ENCODE measurements at regions not wholly inside any gene's neighbourhood (a gene's known extent, or its start where the extent isn't known, plus 50 kb on each side); places are given as distances from the start of the nearest gene placed in this dataset.

DNA sequence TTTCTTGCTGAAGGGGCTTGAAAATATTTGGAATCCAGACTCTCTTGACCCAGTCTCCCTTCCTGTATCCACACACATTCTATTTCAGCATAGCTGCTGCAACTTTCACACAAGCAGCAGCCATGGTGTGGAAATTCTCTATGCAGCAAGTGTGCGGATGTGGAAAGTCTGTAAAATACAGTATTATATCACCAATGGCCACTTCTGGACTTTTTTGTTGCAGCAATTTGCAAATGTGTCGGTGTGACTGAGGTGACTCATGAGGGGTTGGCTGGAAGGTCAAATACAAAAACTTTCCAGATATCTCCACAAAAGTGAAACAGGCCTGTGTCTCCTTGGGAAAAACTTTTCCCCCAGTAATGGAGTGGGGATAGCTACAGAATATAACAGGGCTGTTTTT is 299.3 kb upstream of the GYPC start:
- no peak for DNase-seq

DNA sequence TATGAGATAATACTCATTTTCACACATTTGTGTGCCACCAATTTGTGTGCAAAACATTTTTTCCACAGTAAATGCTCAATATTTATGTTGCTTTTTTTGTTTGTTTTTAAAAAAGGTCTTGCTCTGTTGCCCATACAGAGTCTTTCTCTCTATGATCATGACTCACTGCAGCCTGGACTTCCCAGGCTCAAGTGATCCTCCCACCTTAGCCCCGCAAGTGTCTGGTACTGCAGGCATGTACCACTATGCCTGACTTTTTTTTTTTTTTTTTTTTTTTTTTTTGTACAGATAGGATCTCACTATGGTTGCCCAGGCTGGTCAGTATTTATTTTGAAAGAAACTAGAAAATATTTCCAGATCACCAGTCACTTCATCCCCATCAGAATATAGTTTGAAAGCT is 297.8 kb upstream of the GYPC start:
- DNase-seq, result no peak

DNA sequence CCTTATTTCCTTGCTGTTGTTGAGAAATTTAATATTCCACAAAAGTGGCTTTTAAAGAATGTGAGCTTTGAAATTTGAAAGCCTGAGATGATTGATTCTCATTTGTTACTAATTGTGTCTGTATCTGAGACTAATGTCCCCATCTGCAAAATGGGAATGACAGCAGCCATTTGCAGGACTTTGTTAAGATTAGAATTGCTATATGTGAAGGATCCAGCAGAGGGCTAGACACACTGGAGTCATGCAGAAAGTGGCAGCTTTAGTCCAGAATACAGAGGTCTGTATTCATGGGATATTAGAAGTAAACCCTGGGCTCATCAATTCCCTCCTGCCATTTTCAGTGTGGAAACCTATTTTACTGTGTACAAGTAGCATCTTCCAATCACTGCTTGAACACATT is 296.5 kb upstream of the GYPC start:
- DNase-seq, result peak; percentile 60 to 70

DNA sequence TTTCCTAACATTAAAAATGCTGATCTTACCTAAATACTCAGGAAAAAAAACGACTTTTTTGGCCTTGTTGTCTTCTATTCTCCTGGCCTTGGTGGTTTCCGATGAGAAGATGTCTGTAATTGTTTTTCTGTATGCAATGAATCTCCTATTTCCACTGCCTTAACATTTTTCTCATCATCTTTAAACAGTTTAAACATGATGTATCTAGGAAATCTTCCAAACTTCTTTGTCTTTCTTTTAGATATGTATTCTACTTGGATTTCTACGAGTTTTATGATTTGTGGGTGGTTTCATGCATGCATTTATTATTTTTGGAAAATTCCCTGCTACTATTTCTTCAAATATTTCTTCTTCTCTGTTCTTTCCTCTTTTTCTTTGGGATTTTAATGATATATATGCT is 288.6 kb upstream of the GYPC start:
- DNase-seq, result no peak

DNA sequence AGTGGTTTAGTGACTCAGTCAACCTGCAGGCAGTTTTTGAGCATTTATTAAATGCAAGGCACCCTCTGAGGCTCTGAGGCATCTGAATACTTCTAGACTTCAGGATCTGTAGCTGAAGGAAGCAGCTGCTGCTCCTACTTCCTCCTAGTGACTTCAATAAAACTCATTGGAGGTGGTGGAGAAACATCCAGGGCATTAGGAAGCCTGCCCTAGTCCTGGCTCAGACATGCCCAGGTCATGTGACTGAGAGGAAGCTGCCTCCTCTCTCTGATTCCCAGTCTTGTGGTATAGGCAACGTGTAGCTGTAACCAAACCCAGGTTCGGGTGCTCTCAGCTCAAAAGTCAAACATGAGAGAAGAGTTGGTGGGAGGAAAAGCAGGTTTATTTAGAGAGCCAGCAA is 287.2 kb upstream of the GYPC start:
- peak; percentile 92 for DNase-seq

DNA sequence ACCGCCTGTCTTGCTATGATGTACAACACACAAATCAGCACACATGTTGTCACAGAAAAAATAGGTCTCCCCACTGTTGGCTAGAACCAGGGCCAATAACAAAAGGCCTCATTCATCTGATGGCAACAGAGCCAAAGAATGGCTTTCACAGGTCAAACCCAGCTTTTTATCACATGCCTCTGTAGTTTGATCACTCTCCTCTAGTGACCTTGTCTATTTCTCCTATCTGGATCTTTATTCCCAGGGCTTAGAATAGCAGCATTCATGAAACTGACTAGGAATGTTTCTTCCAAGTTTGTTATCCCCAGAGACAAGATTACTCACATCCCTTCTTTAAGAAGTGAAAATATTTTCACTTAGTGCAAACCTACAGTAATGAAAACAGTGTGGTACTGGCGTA is 285.8 kb upstream of the GYPC start:
- DNase-seq, result no peak

DNA sequence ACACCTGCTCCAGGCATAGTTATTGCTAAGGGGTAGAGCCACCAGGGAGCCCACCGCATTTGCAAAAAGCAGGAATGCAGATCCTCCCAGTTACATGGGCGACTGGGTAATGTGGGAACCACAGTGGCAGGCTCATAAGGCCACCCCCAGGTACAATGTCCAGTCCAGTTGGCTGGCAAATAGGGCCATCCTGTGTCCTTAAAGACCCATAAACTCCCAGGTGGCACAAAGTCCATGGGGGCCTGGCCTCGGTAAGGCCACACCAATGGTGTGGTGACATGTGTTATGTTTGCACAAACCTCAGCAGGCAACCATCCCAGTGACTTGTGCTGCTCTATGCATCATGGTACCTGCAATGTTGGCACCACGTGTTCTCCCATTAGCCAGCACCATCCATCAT is 283.6 kb upstream of the GYPC start:
- DNase-seq, result no peak

DNA sequence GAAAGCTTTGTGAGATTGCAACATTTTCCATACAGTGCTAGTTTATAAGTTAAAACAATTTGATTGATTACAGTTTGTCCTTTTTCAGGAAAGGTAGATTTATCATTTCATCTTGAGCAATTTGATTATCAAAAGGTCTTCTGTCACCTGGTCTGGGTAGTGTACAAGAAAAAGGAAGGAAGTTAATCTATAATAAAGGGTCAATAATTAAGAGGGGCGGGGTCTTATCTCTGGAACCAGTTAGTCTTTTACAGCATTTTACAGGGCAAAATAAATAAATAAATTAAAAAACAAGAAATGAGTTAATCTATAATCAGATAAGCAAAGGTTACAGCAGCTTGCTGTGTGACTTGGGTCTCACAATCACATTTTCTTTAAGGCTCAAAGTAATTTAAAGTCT is 277.8 kb upstream of the GYPC start:
- no peak for DNase-seq

DNA sequence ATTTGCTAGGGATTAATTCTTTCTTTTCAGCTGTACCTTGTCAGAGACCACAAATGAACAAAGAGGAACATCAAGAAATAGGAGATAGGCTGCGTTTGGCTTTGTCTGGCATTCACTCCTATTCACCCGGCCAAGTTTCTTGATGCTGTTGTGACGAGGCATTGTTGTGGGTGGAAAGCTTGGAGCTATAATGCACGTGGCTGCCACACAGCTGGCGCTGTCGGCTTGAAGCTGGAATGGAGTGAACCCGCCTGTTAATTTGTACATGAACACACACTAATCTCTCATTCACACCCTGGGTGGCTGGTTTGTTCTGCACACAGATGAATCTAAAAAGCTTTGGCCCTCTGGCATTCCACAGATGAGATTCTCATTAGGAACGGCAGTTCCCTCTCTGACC is 274.9 kb upstream of the GYPC start:
- no peak for DNase-seq

DNA sequence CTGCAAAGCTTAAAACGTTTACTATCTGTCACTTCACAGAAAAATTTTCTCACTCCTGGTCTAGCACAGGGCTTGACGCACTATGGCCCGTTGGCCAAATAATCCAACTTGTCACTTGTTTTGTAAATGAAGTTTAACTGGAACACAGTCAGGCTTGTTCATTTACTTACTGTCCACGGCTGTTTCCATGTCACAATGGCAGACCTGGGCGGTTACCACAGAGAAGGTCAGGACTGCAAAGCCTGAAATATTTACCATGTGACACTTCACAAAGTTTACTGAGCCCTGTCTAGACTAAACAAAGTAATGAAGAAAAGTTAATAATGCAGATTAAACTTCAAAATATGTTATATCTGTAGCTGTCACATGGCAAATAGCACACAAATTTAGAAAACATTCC is 273.0 kb upstream of the GYPC start:
- no peak for DNase-seq

DNA sequence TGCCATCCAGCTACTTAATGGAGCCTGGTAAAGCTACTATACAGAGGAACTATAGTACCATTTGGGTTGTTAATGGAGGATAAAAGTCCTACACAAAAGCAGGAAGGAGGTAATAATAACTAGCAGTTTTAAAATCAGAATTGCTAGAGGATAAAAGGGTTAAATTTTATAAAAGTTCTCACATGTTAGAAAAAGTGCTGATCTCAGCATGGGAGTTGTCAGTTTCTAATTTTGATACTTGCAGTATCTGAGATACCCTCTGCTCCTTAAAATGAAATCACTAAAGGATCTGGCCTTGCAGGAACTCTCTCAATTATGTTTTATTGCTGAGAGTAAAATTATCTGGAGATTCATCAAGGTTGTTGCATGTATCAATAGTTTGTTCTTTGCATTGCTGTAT is 272.2 kb upstream of the GYPC start:
- DNase-seq, result no peak

DNA sequence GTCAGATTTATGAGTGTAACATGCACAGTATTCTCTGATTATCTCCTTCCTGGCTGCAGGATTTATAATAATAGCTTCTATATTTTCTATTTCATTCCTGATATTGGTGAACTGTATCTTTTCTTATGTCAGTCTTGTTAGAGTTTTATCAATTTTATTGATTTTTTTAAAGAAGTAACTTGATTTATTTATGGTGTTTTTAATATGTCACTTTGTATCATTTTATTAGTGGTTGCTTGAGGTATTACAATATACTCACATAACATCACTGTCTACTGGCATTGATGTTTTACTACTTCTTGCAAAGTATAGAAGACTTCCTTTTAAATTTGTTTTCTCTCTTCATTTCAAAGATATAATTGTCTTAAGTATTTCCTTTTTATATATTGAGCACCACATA is 270.5 kb upstream of the GYPC start:
- DNase-seq, result no peak

DNA sequence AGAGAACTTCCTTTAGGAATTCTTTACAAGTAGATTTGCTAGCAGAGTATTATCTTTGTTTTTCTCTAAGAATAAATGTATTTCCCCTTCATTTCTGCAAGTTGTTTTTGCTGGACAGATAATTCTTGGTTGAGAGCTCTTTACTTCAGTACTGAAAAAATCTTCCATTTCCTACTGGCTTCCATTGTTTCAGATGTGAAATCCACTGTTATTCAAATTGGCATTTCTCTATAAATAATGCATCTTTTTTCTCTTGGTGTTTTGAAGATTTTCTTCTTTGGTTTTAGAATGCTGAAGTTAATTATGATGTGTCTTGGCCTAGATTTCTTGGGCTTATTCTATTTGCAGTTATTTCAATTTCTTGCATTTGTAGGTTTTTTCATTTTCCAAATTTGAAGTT is 270.0 kb upstream of the GYPC start:
- DNase-seq, result peak; percentile 13 to 18

DNA sequence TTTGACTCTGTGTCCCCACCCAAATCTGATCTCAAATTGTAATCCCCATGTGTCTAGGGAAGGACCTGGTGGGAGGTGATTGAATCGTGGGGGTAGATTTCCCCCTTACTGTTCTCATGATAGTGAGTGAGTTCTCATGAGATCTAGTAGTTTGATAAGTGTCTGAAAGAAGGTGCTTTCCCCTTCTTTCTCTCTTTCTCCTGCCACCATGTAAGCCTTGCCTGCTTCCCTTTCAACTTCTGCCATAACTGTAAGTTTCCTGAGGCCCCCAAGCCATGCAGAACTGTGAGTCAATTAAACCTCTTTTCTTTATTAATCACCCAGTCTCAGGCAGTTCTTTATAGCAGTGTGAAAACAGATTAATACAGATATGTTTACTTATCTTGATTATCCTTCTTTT is 266.5 kb upstream of the GYPC start:
- DNase-seq, result no peak

DNA sequence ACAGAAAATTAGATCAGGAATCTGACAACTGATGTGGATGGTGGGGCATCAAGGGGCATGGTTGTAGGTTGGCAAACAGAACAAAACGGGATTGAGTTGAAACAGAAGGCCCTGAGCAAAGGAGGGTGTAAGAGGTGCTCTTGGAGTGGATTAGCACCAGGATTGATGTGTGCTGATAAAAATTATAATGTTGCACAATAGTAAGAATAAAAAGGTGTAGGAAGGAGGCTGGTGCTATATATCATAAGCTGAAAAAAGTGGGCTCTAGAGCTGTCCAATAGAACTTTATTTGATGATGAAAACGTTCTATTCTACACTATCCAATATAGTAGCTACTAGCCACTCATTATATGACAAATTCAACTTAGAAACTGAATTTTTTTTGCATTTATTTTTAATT is 263.1 kb upstream of the GYPC start:
- DNase-seq, result no peak

DNA sequence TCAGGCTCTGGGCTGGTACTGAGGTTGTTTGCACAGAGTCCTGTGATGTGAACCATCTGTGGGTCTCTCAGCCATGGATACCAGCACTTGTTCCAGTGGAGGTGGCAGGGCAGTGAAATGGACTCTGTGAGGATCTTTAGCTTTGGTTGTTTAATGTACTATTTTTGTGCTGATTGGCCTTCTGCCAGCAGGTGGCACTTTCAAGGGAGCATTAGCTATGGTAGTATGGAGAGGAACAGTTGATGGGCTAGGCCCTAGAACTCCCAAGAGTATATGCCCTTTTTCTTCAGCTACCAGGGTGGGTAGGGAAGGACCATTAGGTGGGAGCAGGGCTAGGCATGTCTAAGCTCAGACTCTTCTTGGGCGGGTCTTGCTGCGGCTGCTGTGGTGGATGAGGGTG is 257.0 kb upstream of the GYPC start:
- DNase-seq, result peak in 1 of 2 experiments; percentile 5

DNA sequence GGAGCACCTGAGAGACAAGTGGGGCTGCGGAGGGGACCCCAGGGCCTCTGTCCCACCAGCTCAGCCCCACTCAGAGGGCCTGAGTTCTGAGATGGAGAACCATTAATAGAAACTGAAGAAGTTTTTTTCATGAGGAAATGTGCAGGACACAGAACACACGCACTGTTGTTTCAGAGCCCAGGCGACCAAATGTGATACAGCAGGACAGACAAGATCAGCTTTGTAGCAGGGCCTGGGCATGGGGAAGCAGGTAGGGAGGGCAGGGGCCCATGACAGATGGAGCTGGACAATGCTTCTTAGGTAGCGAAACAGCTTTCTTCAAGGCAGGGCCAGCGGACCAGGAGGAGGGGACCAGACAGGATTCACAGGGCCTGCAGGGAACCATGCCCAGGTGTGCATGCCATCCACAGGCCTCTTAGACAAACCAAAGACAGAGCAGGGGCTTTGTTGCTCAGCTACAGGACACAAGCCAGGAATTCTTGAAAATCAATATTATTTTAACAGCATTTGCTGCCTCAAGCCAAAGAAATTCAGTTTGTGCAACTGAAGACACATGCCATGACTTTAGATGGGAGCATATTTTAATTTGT is 252.8 kb upstream of the GYPC start:
- DNase-seq, result no peak

DNA sequence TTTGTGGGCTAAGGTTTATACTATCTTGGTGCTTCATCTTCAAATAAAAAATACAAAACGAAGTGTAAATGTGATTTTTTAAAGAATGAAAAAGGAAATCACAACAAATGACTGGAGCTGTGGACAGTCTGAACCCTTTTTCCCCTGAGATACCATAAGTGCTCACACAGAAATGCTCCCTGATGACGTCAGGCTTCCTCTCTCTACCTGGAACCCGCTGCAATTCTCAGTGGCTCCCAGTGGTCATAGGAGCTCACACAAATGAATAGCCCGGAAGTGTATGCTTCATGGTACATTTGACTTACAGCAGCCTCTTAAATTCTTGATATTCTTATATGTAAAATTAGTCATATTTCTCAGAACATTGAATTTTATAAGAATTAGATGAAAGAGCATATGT is 249.7 kb upstream of the GYPC start:
- no peak for DNase-seq

DNA sequence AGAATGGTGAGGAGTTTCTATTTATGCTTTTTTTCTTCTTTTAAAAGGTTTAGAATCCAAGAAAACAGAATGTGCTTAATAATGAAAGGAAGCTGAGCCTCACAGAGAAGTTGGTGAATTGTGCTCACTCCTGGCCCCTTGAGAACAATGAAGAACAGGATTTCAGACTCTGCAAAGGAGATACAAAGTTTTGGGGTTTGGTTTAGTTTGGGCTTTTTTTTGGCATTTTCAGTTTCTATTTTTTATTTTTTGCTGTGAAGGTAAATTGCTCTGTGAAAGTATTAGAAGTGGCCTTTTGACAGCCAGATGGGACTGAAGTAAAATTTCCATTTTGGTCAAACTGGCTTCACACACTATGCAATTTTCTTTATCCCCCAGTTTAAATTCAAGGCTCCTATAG is 247.3 kb upstream of the GYPC start:
- DNase-seq, result no peak

DNA sequence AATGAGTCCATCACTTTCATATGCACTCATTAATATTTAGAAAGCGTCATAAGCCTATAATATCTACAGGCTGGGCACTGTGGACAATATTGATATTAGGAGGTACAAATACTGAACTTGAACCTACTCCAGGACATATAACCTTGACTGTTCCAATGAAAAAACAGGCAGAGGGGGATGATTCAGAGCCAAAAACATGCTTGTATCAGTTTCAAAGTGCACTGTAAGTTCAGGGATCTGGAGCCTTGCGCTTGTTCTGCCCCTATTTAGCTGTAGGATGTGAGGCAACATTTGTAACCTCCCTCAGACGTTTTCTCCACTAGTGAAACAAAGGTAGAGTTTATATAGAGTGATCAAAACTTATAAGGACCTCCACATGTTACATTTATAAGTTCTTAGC is 246.1 kb upstream of the GYPC start:
- DNase-seq, result peak in 1 of 2 experiments; percentile 19

DNA sequence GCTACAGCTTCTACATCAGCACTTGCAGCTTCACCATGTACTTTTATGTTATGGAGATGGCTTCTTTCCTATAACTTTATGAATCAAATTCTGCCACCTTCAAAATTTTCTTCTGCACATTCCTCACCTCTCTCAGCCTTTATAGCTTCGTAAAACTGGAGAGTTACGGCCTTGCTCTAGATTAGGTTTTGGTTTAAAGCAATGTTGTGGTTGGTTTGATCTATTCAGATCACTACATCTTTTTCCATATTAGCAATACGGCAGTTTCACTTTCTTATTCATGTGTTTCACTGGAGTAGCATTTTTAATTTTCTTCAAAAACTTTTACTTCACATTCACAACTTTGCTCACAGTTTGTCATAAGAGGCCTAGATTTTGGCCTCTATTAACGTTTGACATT is 242.9 kb upstream of the GYPC start:
- no peak for DNase-seq

DNA sequence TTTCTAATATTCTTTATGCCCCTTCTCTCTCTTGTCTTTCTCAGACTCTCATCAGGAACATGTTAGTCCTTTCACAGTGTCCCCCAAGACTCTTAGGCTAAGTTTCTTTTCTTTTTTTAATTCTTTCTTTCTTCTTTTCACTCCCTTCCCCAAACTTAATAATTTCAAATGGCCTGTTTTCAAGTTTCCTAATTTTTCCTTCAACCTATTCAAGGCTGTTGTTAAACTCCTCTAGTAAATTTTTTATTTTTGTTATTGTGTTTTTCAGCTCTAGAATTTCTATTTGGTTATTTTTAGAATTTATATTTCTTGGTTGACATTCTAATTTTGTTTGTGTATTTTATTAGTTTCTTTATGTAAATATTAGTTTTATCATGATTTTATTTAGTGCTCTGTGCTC is 236.6 kb upstream of the GYPC start:
- DNase-seq, result no peak

DNA sequence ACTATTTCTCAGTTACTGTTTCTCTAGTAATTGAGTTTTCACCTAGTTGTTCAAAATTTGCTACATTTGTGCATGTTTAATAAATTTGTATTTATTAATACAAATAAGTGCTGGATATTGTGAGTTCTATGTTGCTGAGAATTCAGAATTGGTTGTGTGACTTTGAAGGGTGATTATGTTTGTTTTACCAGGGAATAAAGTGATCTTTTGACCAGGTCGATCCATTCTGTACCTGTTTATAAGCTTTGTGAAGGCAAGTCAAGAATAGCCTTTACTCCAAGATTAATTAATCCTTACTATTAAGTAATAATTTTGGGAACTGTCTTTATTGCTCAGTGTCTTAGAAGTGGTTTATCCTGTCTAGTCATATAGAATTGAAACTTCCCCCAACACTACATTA is 230.0 kb upstream of the GYPC start:
- DNase-seq, result no peak

DNA sequence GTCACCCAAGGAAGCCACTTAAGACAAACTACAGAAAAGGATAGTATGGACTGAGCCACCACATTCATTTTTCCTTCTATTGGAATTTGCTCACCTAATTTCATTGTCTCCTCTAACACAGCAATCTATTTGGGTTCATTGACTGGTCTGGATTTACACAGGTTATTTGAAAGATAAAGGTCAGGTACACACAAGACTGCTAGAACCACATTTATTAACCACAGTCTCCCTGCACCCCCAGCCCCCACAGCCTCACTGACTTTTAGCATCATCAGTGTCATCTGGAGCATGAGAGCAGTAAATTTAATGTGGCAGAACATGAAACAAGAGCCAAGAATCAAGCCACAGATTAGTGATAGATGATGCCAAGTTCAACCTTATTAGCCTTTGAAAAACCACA is 226.9 kb upstream of the GYPC start:
- no peak for DNase-seq

DNA sequence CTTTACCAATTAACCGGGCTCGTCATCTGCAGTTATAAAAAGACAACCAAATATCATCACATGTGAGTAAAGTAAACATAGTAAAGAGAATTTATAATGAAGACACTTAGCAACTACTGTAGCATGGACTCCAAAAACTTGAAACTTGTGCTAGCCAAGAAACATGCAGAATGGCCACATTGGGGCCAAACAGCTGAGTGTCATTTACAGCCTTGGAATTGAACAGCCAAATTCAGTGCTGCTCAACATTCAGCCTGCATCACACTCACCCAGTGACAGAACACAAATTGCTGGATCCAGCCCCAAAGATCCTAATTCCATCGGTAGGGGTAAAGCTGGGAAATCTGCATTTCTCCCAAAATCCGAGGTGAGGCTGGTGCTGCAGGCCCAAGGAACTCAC is 224.8 kb upstream of the GYPC start:
- DNase-seq, result no peak

DNA sequence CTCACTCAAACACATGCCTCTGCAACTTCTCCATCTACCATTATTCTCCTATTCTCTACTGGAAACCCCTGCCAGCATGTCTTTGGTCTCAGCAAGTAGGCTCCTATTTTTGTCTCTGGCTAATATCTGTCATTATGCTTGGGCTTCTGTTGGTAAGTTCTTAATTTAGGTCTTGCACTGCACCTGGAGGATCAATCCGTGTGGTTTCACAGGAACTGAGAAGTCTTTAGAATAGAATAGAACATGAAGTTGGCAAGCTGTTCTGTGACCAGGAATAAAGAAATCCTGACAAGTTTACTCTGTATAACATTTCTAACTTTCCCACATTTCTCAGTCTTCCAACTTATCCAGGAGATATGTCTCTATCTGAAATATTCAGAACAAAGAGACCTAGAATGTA is 219.5 kb upstream of the GYPC start:
- no peak for DNase-seq

Measured in Kasumi-1 (cell line).